Esophagus squamous epithelium (tissue), 5 donors: ENCODE measurements at regions not wholly inside any gene's neighbourhood (a gene's known extent, or its start where the extent isn't known, plus 50 kb on each side); places are given as distances from the start of the nearest gene placed in this dataset.
"Not testable (repeated sequence)": the region's sequence is repeated elsewhere in the genome, so short reads cannot be mapped to it uniquely, and the experiment has no call there.

ENCODE experiments used
- DNase-seq: peaks from one replicate; lab custom pipeline; 2025; lab: John Stamatoyannopoulos, UW
- H3K27ac ChIP-seq, 4 donors: fragments of 200-600 bp; sonication (generic); one replicate each; pipeline ENCODE4 v1.5.1; 2016 to 2019; ENCODE audit warnings: mild to moderate bottlenecking in 1 of 4
- H3K27me3 ChIP-seq, 4 donors: fragments of 200-600 bp; sonication (generic); 1 replicate in 3 of 4; 2 replicates in 1 of 4; pipeline versions ENCODE4 v1.5.1 to v1.6.0; 2017 to 2021; ENCODE audit warnings: antibody characterized with exemption in 1 of 4
- H3K36me3 ChIP-seq, 3 donors: fragments of 200-600 bp; sonication (generic); one replicate each; pipeline ENCODE4 v1.5.1; 2016 to 2019
- H3K4me1 ChIP-seq, 3 donors: fragments of 200-600 bp; sonication (generic); one replicate each; pipeline ENCODE4 v1.5.1; 2017 to 2019
- H3K4me3 ChIP-seq, 4 donors: fragments of 200-600 bp; sonication (generic); 1 replicate in 3 of 4; 2 replicates in 1 of 4; pipeline ENCODE4 v1.5.1; 2016 to 2019; ENCODE audit warnings: mild to moderate bottlenecking in 2 of 4, moderate library complexity in 1 of 4
- H3K9me3 ChIP-seq, 3 donors: fragments of 200-600 bp; sonication (generic); one replicate each; pipeline ENCODE4 v1.5.1; 2016 to 2019
- CTCF ChIP-seq, 6 experiments: fragments of 450-650 bp in 4 of 6; fragments of 200-600 bp in 2 of 6; sonication (generic) in 2 of 6; IDR thresholded peaks; one replicate each; pipeline ENCODE4 v1.5.1; 2016 to 2019; ENCODE audit warnings: antibody characterized with exemption in 6 of 6, mild to moderate bottlenecking in 4 of 6, moderate library complexity in 4 of 6
- POLR2A ChIP-seq, 4 donors: fragments of 450-650 bp; IDR thresholded peaks; one replicate each; pipeline ENCODE4 v1.6.1; 2017; ENCODE audit warnings: antibody characterized with exemption in 4 of 4, mild to moderate bottlenecking in 4 of 4, moderate library complexity in 3 of 4
- WGBS, 2 donors: methylation state at CpG; one replicate each; pipeline ENCODE4 v1.1.5; 2018; 5-methylcytosine and 5-hydroxymethylcytosine counted together
- intact Hi-C: fragments of 100-400 bp; cut with DNase I; formaldehyde crosslinking; loops from one replicate; pipeline ENCODE4 v1.15.0; 2022
- donor health status: DM: yes; HTN: yes; CAD: no.

- Histone ChIP-seq H3K27ac (peak overlapping the region; percentile 86 to 94 (median 92)), H3K9me3 (no peaks in the 10 kb centered on the region), H3K4me3 (no peak overlapping the region), H3K36me3 (no peaks in the 10 kb centered on the region), H3K27me3 (no peaks in the 10 kb centered on the region), H3K4me1 (peaks cover 33 to 71% (median 52%) of the 10 kb centered on the region in 3 donors)
- 75 to 76% methylated on average over 10 to 15 of the region's 15 CpGs for WGBS, 2 donors
- intact Hi-C loops = no loop called here
- TF ChIP-seq CTCF (IDR thresholded peaks at IDR 0.05) = no peak
- TF ChIP-seq POLR2A (IDR thresholded peaks at IDR 0.05) = no peak
- DNase-seq = no peak
These were observed 78.0 kb downstream of the SOWAHC start for GRCh38 chr2:109692013-109692743.

GRCh38 chr2:109692831-109693230, 78.7 kb downstream of the SOWAHC start:
- intact Hi-C loops, H3K4me3 ChIP-seq, H3K27me3 ChIP-seq, H3K9me3 ChIP-seq, H3K36me3 ChIP-seq, DNase-seq: not testable (repeated sequence)
- H3K27ac ChIP-seq = peak overlapping the region; percentile 68 to 94 (median 90)
- peaks cover 33 to 78% (median 52%) of the 10 kb centered on the region in 3 donors for H3K4me1 ChIP-seq
- WGBS, 2 donors = 63 to 68% methylated on average over 6 to 8 of the region's 9 CpGs

GRCh38 chr2:109693292-109693691, 79.1 kb downstream of the SOWAHC start:
- Histone ChIP-seq H3K4me1 (peaks cover 33 to 82% (median 52%) of the 10 kb centered on the region in 3 donors), H3K27ac (peak overlapping the region; percentile 68 to 94 (median 90))
- 61 to 63% methylated on average over 6 to 8 of the region's 8 CpGs for WGBS, 2 donors
- H3K27me3 ChIP-seq, intact Hi-C loops, H3K36me3 ChIP-seq, DNase-seq, H3K4me3 ChIP-seq, H3K9me3 ChIP-seq: not testable (repeated sequence)

GRCh38 chr2:109694190-109694589, 80.0 kb downstream of the SOWAHC start:
- peaks cover 41 to 87% (median 57%) of the 10 kb centered on the region in 3 donors for H3K4me1 ChIP-seq
- intact Hi-C loops = no loop called here
- no peak for DNase-seq

GRCh38 chr2:109695290-109695689, 81.1 kb downstream of the SOWAHC start:
- intact Hi-C loops = no loop called here
- Histone ChIP-seq H3K4me3 (no peak overlapping the region), H3K9me3 (no peaks in the 10 kb centered on the region), H3K27ac (peak overlapping the region; percentile 41 to 94 (median 90)), H3K4me1 (peaks cover 41 to 87% (median 55%) of the 10 kb centered on the region in 3 donors), H3K36me3 (no peaks in the 10 kb centered on the region), H3K27me3 (no peaks in the 10 kb centered on the region)
- no peak for TF ChIP-seq POLR2A (IDR thresholded peaks at IDR 0.05)
- TF ChIP-seq CTCF (IDR thresholded peaks at IDR 0.05) = no peak
- no peak for DNase-seq
- WGBS, 2 donors = 72 to 85% methylated on average over 2 of the region's 2 CpGs

More at GRCh38 chr2:109694190-109694589, 80.0 kb downstream of the SOWAHC start:
- Histone ChIP-seq H3K36me3 (no peaks in the 10 kb centered on the region), H3K27ac (peak overlapping the region; percentile 68 to 94 (median 90)), H3K9me3 (no peaks in the 10 kb centered on the region), H3K4me3 (no peak overlapping the region), H3K27me3 (no peaks in the 10 kb centered on the region)
- TF ChIP-seq POLR2A (IDR thresholded peaks at IDR 0.05) (no peak), CTCF (IDR thresholded peaks at IDR 0.05) (no peak)
- WGBS, 2 donors = 20 to 21% methylated on average over 1 to 2 of the region's 2 CpGs

GRCh38 chr2:109699646-109700045, 85.5 kb downstream of the SOWAHC start:
- no peak for DNase-seq

More at GRCh38 chr2:109699646-109700045, 85.5 kb downstream of the SOWAHC start:
- Histone ChIP-seq H3K27me3 (no peaks in the 10 kb centered on the region), H3K4me3 (no peak overlapping the region), H3K27ac (peak overlapping the region; percentile 84 to 94 (median 90)), H3K9me3 (no peaks in the 10 kb centered on the region), H3K36me3 (no peaks in the 10 kb centered on the region), H3K4me1 (peaks cover 34 to 82% (median 55%) of the 10 kb centered on the region in 3 donors)
- no peak for TF ChIP-seq POLR2A (IDR thresholded peaks at IDR 0.05)
- no peak for TF ChIP-seq CTCF (IDR thresholded peaks at IDR 0.05)
- intact Hi-C loops = loop anchor here (10.0 kb wide), 1 partner anchor 85 kb away; the partner anchor contains the start of genes SEPTIN10 and SOWAHC
- 22 to 34% methylated on average over 7 of the region's 7 CpGs for whole genome bisulfite sequencing, 2 donors
